K562 (cell line): ENCODE measurements at regions not wholly inside any gene's neighbourhood (a gene's known extent, or its start where the extent isn't known, plus 50 kb on each side); places are given as distances from the start of the nearest gene placed in this dataset.

Source experiments
- ATAC-seq: fragments of 200-7000 bp; cut with Tn5 transposase; 3 replicates; pipeline ENCODE4 v1.9.1; 2020; ENCODE audit warnings: moderate library complexity
- BruUV-seq: library from RNA; stranded (reverse); fragments of 400-500 nt; replicated peaks from 2 replicates; lab custom pipeline; 2021; lab: Mats Ljungman, UMichigan
- CTCF ChIA-PET: fragments of 300-600 bp; formaldehyde crosslinking; extraction: SDS; loops from one replicate; lab custom pipeline; 2021; ENCODE audit warnings: low intra/inter-chr PET ratio; lab: Yijun Ruan, JAX
- POLR2A ChIA-PET: fragments of 300-600, 350-650 bp; sonication (Branson Sonifier 250); formaldehyde crosslinking; extraction: SDS; loops from one replicate; lab custom pipeline; 2021; ENCODE audit warnings: antibody characterized with exemption, inconsistent platforms; lab: Yijun Ruan, JAX
- DNase-seq, 4 experiments: peaks; one replicate each; pipeline versions ENCODE4 v3.0.0 to v3.0.0-alpha.2; 2011 to 2018; ENCODE audit warnings: low spot score in 3 of 4, mixed read lengths in 3 of 4; ENCODE audit errors: extremely low read depth in 1 of 4
- FAIRE-seq: peaks from 2 replicates; lab custom pipeline; 2011; peaks lifted over from hg19 to GRCh38; lab: Jason Lieb, UNC
- H2AFZ ChIP-seq: 2 replicates; pipeline ENCODE4 v1.6.0; 2011; ENCODE audit warnings: low read depth, low read length, control low read depth, inconsistent platforms
- H3K27ac ChIP-seq: fragments of 200-600 bp; 3 replicates; pipeline ENCODE4 v1.8.0; 2011; ENCODE audit warnings: low read depth, mild to moderate bottlenecking, control low read depth, inconsistent platforms, low read length, moderate library complexity, mixed read lengths; ENCODE audit errors: extremely low read depth
- H3K27me3 ChIP-seq, 2 experiments: fragments of 300-600 bp in 1 of 2; 2 replicates in 1 of 2; 3 replicates in 1 of 2; pipeline versions ENCODE4 v1.6.0 to v1.8.0; 2011; ENCODE audit warnings: inconsistent platforms in 2 of 2, low read length in 2 of 2, mild to moderate bottlenecking in 1 of 2, mixed read lengths in 1 of 2, moderate library complexity in 1 of 2; ENCODE audit not compliant: control insufficient read depth in 2 of 2, insufficient read depth in 2 of 2
- H3K36me3 ChIP-seq: fragments of 300-600 bp; 3 replicates; pipeline ENCODE4 v1.8.0; 2011; ENCODE audit warnings: mild to moderate bottlenecking, low read length, inconsistent platforms; ENCODE audit not compliant: control insufficient read depth, insufficient read depth
- H3K4me1 ChIP-seq, 2 experiments: fragments of 200-600 bp in 1 of 2; replicated peaks in 1 of 2; 2 replicates in 1 of 2; 3 replicates in 1 of 2; pipeline versions ENCODE4 v1.5.1 to v1.8.0; 2011; ENCODE audit warnings: inconsistent platforms in 2 of 2, low read length in 2 of 2, mild to moderate bottlenecking in 1 of 2, mixed read lengths in 1 of 2, moderate library complexity in 1 of 2; ENCODE audit not compliant: control insufficient read depth in 2 of 2, insufficient read depth in 2 of 2
- H3K4me2 ChIP-seq: 2 replicates; pipeline ENCODE4 v1.6.1; 2011; ENCODE audit warnings: low read length, control low read depth, inconsistent platforms, mixed read lengths; ENCODE audit not compliant: insufficient read depth
- H3K4me3 ChIP-seq: fragments of 200-600 bp; sonication (generic), shearing (Covaris generic); 2 replicates; pipeline ENCODE4 v1.5.1; 2016; ENCODE audit warnings: control low read depth, inconsistent platforms
- H3K79me2 ChIP-seq: fragments of 200-600 bp; 3 replicates; pipeline ENCODE4 v1.8.0; 2011; ENCODE audit warnings: low read length, inconsistent platforms; ENCODE audit not compliant: control insufficient read depth, insufficient read depth
- H3K9ac ChIP-seq, 2 experiments: 2 replicates each; pipeline versions ENCODE4 v1.6.0 to v1.6.1; 2011; ENCODE audit warnings: low read depth in 2 of 2, low read length in 2 of 2, control low read depth in 1 of 2, inconsistent platforms in 1 of 2, mild to moderate bottlenecking in 1 of 2, mixed read lengths in 1 of 2; ENCODE audit not compliant: insufficient read depth in 1 of 2
- H3K9me1 ChIP-seq: one replicate; pipeline ENCODE4 v1.6.0; 2011; ENCODE audit warnings: inconsistent platforms, mild to moderate bottlenecking, low read length, moderate library complexity; ENCODE audit not compliant: control insufficient read depth, insufficient read depth
- H3K9me3 ChIP-seq: replicated peaks from 2 replicates; pipeline ENCODE4 v1.5.1; 2011; ENCODE audit warnings: low read depth, low read length, inconsistent platforms; ENCODE audit not compliant: control insufficient read depth, insufficient read depth
- H4K20me1 ChIP-seq: replicated peaks from 2 replicates; pipeline ENCODE4 v1.6.1; 2011; ENCODE audit warnings: low read length, inconsistent platforms, mixed read lengths; ENCODE audit not compliant: control insufficient read depth, insufficient read depth
- HEY1 ChIP-seq: fragments of 250-450 bp; sonication (Bioruptor Pico); IDR thresholded peaks from 2 replicates; pipeline ENCODE4 v1.5.0; 2020; ENCODE audit warnings: mild to moderate bottlenecking, moderate library complexity, borderline replicate concordance
- HNRNPL ChIP-seq: fragments of 200-400 bp; formaldehyde crosslinking; IDR thresholded peaks from 2 replicates; pipeline ENCODE4 v1.6.1; 2017; ENCODE audit warnings: low read depth, mild to moderate bottlenecking, low read length
- MCM2 ChIP-seq: fragments of 450-650 bp; IDR thresholded peaks from 2 replicates; pipeline ENCODE4 v1.6.1; 2017; ENCODE audit warnings: low read depth, mild to moderate bottlenecking
- NCOA1 ChIP-seq: fragments of 450-650 bp; IDR thresholded peaks from 2 replicates; pipeline ENCODE4 v1.6.1; 2016; ENCODE audit warnings: low read depth
- NFIC ChIP-seq: fragments of 450-650 bp; IDR thresholded peaks from 2 replicates; pipeline ENCODE4 v1.6.1; 2017; ENCODE audit warnings: mild to moderate bottlenecking, inconsistent platforms
- PTTG1 ChIP-seq: fragments of 450-650 bp; IDR thresholded peaks from 2 replicates; pipeline ENCODE4 v1.6.1; 2016; ENCODE audit warnings: low read depth, mild to moderate bottlenecking, missing genetic modification characterization, missing compliant biosample characterization
- SMARCB1 ChIP-seq: IDR thresholded peaks from 2 replicates; pipeline ENCODE4 v1.6.1; 2011; ENCODE audit warnings: improper control_type of control experiment, low read depth; ENCODE audit not compliant: insufficient read length
- ZBTB12 ChIP-seq: fragments of 250-450 bp; sonication (Bioruptor Pico); IDR thresholded peaks from 2 replicates; pipeline ENCODE4 v1.4.0; 2020
- ZBTB43 ChIP-seq: sonication (generic); formaldehyde crosslinking; IDR thresholded peaks from 2 replicates; pipeline ENCODE4 v1.8.0; 2023; ENCODE audit warnings: mild to moderate bottlenecking, missing genetic modification reagents
- ZBTB7A ChIP-seq: IDR thresholded peaks from 2 replicates; pipeline ENCODE4 v1.6.1; 2011; ENCODE audit warnings: low read depth, mild to moderate bottlenecking, low read length, moderate library complexity, borderline replicate concordance; ENCODE audit not compliant: control insufficient read depth
- ZNF140 ChIP-seq: fragments of 250-450 bp; sonication (Bioruptor Pico); IDR thresholded peaks from 2 replicates; pipeline ENCODE4 v1.8.0; 2021; ENCODE audit warnings: moderate library complexity, mild to moderate bottlenecking, inconsistent platforms
- ZNF217 ChIP-seq: sonication (generic); formaldehyde crosslinking; IDR thresholded peaks from 2 replicates; pipeline ENCODE4 v1.8.0; 2022; ENCODE audit warnings: mild to moderate bottlenecking, missing genetic modification reagents
- ZNF518B ChIP-seq: fragments of 250-450 bp; sonication (Bioruptor Pico); IDR thresholded peaks from 2 replicates; pipeline ENCODE4 v1.5.0; 2021; ENCODE audit warnings: mild to moderate bottlenecking, moderate library complexity
- in situ Hi-C: fragments of 300-500 bp; cut with MboI; formaldehyde crosslinking; loops from 4 replicates; pipeline ENCODE4 v1.15.0; 2018; ENCODE audit warnings: inconsistent platforms, mixed read lengths
- intact Hi-C: fragments of 100-400 bp; cut with micrococcal nuclease; formaldehyde crosslinking; loops from 2 replicates; pipeline ENCODE4 v1.14.2; 2022

GRCh38 chr4:125787707-125788106 lies 473.0 kb downstream of the FAT4 start:
- ATAC-seq, result no peak
- Histone ChIP-seq H3K4me1 (no peaks in the 10 kb centered on the region), H3K4me3 (no peak overlapping the region), H2AFZ (no peak overlapping the region), H4K20me1 (no peaks in the 10 kb centered on the region), H3K9me3 (no peaks in the 10 kb centered on the region), H3K9me1 (no peaks in the 10 kb centered on the region), H3K4me2 (no peak overlapping the region), H3K27ac (no peak overlapping the region), H3K27me3 (no peaks in the 10 kb centered on the region), H3K36me3 (no peaks in the 10 kb centered on the region), H3K9ac (no peak overlapping the region), H3K79me2 (no peaks in the 10 kb centered on the region)
- DNase-seq, result no peak
- ChIA-PET POLR2A (no interaction called here), CTCF (no interaction called here)
- in situ Hi-C loops (no loop called here), intact Hi-C loops (no loop called here)
- no peak for TF ChIP-seq ZBTB12 (CRISPR knock-in tag)
- no peak for TF ChIP-seq ZBTB7A
- no peak for TF ChIP-seq ZBTB43 (CRISPR knock-in tag)
- no peak for TF ChIP-seq HNRNPL
- no peak for FAIRE-seq
- BruUV-seq, result no TSS peak

GRCh38 chr4:125789023-125789422 lies 474.3 kb downstream of the FAT4 start:
- in situ Hi-C loops (no loop called here), intact Hi-C loops (no loop called here)
- Histone ChIP-seq H3K4me2 (no peak overlapping the region), H3K27me3 (no peaks in the 10 kb centered on the region), H4K20me1 (no peaks in the 10 kb centered on the region), H3K9ac (no peak overlapping the region), H2AFZ (no peak overlapping the region), H3K4me3 (no peak overlapping the region), H3K9me1 (no peaks in the 10 kb centered on the region), H3K36me3 (no peaks in the 10 kb centered on the region), H3K79me2 (no peaks in the 10 kb centered on the region), H3K4me1 (no peaks in the 10 kb centered on the region), H3K27ac (no peak overlapping the region), H3K9me3 (no peaks in the 10 kb centered on the region)
- ChIA-PET POLR2A (no interaction called here), CTCF (interaction anchor here (0.7 kb wide), 1 partner anchor 166 kb away, joined by 3 read pairs; no protein-coding TSS in a partner anchor)
- BruUV-seq, result no TSS peak
- ATAC-seq (no peak), DNase-seq (no peak), FAIRE-seq (no peak)
- no peak for TF ChIP-seq NFIC
- TF ChIP-seq ZNF518B (CRISPR knock-in tag), result no peak
- no peak for TF ChIP-seq MCM2
- no peak for TF ChIP-seq PTTG1
- TF ChIP-seq NCOA1, result no peak
- no peak for TF ChIP-seq HEY1 (CRISPR knock-in tag)
- TF ChIP-seq SMARCB1, result no peak
- TF ChIP-seq ZNF217 (CRISPR knock-in tag), result no peak
- no peak for TF ChIP-seq ZNF140 (CRISPR knock-in tag)
